Mucosa of descending colon (tissue), 3 donors: ENCODE measurements at regions not wholly inside any gene's neighbourhood (a gene's known extent, or its start where the extent isn't known, plus 50 kb on each side); places are given as distances from the start of the nearest gene placed in this dataset.
"Not testable (repeated sequence)": the region's sequence is repeated elsewhere in the genome, so short reads cannot be mapped to it uniquely, and the experiment has no call there.

Experiments used
- ATAC-seq: fragments of 200-7000 bp; cut with Tn5 transposase; one replicate; pipeline ENCODE4 v1.9.1; 2020; ENCODE audit warnings: mild to moderate bottlenecking, moderate library complexity
- DNase-seq, 3 donors: peaks; one replicate each; pipeline ENCODE4 v3.0.0-alpha.2; 2020
- H3K36me3 ChIP-seq: fragments of 200-600 bp; one replicate; pipeline ENCODE4 v1.8.0; 2021; ENCODE audit warnings: low read depth, mild to moderate bottlenecking
- H3K4me1 ChIP-seq: fragments of 200-600 bp; one replicate; pipeline ENCODE4 v1.8.0; 2021; ENCODE audit warnings: low read depth, mild to moderate bottlenecking
- H3K4me3 ChIP-seq: fragments of 200-600 bp; one replicate; pipeline ENCODE4 v1.8.0; 2021; ENCODE audit warnings: mild to moderate bottlenecking
- H3K9me3 ChIP-seq: fragments of 200-600 bp; one replicate; pipeline ENCODE4 v1.8.0; 2021; ENCODE audit warnings: mild to moderate bottlenecking
- CTCF ChIP-seq: fragments of 200-600 bp; IDR thresholded peaks from one replicate; pipeline ENCODE4 v1.8.0; 2022; ENCODE audit warnings: antibody characterized with exemption, mild to moderate bottlenecking
- intact Hi-C, 2 donors: fragments of 100-400 bp; cut with DNase I in 1 of 2; cut with micrococcal nuclease in 1 of 2; formaldehyde crosslinking; loops; one replicate each; pipeline versions ENCODE4 v1.11.0 to v1.11.1; 2022; cut with DNase I, micrococcal nuclease
- donor health status: DM: no; HTN: no; CAD: no; lungs with moderate emphysema.
- donor health status: DM: no; HTN: no; CAD: no.
- donor health status: DM: no; HTN: yes; CAD: no.

GRCh38 chr1:172838680-172839313 is 179.9 kb downstream of the FASLG start:
- H3K4me3 ChIP-seq, result no peak overlapping the region

GRCh38 chr1:172839639-172840038 is 180.7 kb downstream of the FASLG start:
- H3K36me3 ChIP-seq, H3K4me1 ChIP-seq, H3K4me3 ChIP-seq, ATAC-seq, DNase-seq, intact Hi-C loops, H3K9me3 ChIP-seq: not testable (repeated sequence)

More at GRCh38 chr1:172838680-172839313, 179.9 kb downstream of the FASLG start:
- peaks cover 4% of the 10 kb centered on the region for H3K4me1 ChIP-seq
- DNase-seq (no peak), ATAC-seq (no peak)
- no peaks in the 10 kb centered on the region for H3K9me3 ChIP-seq
- no peak for TF ChIP-seq CTCF
- H3K36me3 ChIP-seq, result no peaks in the 10 kb centered on the region
- intact Hi-C loops, result no loop called here

- intact Hi-C loops, result no loop called here
- Histone ChIP-seq H3K9me3 (no peaks in the 10 kb centered on the region), H3K4me1 (peaks cover 3% of the 10 kb centered on the region), H3K4me3 (no peak overlapping the region), H3K36me3 (no peaks in the 10 kb centered on the region)
- DNase-seq (no peak), ATAC-seq (no peak)
- no peak for TF ChIP-seq CTCF
Measured at GRCh38 chr1:172843444-172843843, 184.5 kb downstream of the FASLG start.

- no peaks in the 10 kb centered on the region for H3K36me3 ChIP-seq
- no peak for ATAC-seq
- TF ChIP-seq CTCF, result no peak
- no peaks in the 10 kb centered on the region for H3K9me3 ChIP-seq
- H3K4me3 ChIP-seq, result no peak overlapping the region
- DNase-seq, result no peak
- intact Hi-C loops, result no loop called here
- no peaks in the 10 kb centered on the region for H3K4me1 ChIP-seq
Measured at GRCh38 chr1:172845371-172845770, 186.5 kb downstream of the FASLG start.

GRCh38 chr1:172845865-172846264 is 187.0 kb downstream of the FASLG start:
- ATAC-seq, result no peak
- Histone ChIP-seq H3K9me3 (no peaks in the 10 kb centered on the region), H3K4me1 (no peaks in the 10 kb centered on the region), H3K4me3 (no peak overlapping the region), H3K36me3 (no peaks in the 10 kb centered on the region)
- no peak for TF ChIP-seq CTCF
- intact Hi-C loops, result no loop called here
- DNase-seq, result no peak

- intact Hi-C loops, H3K4me3 ChIP-seq, H3K36me3 ChIP-seq, H3K9me3 ChIP-seq, ATAC-seq, DNase-seq, H3K4me1 ChIP-seq: not testable (repeated sequence)
Measured at GRCh38 chr1:172847814-172848213, 188.9 kb downstream of the FASLG start.

- DNase-seq (no peak), ATAC-seq (no peak)
- H3K4me1 ChIP-seq, result no peaks in the 10 kb centered on the region
- no peak for TF ChIP-seq CTCF
- no peaks in the 10 kb centered on the region for H3K9me3 ChIP-seq
- no peaks in the 10 kb centered on the region for H3K36me3 ChIP-seq
- intact Hi-C loops, result no loop called here
- H3K4me3 ChIP-seq, result no peak overlapping the region
Measured at GRCh38 chr1:172849653-172850052, 190.8 kb downstream of the FASLG start.
